ENCODE measurements at regions not wholly inside any gene's neighbourhood (a gene's known extent, or its start where the extent isn't known, plus 50 kb on each side); places are given as distances from the start of the nearest gene placed in this dataset.

GRCh38 chr2:14448340-14448739 is 184.2 kb upstream of the LRATD1 start:
- TF ChIP-seq KDM1A (IDR thresholded peaks at IDR 0.05; ENCODE audit: low read depth) (no peak), CTCF (IDR thresholded peaks at IDR 0.05) (no peak), POLR2A (IDR thresholded peaks at IDR 0.05; ENCODE audit: low read length) (no peak), KDM5A (IDR thresholded peaks at IDR 0.05) (no peak)

Data from A549 (cell line).